Motor neuron (in vitro differentiated cells): ENCODE measurements at regions not wholly inside any gene's neighbourhood (a gene's known extent, or its start where the extent isn't known, plus 50 kb on each side); places are given as distances from the start of the nearest gene placed in this dataset.
A peak's percentile ranks its signal among the peaks of the same experiment; 100 is the strongest.
"Not testable (repeated sequence)": the region's sequence is repeated elsewhere in the genome, so short reads cannot be mapped to it uniquely, and the experiment has no call there.

Source experiments
- ATAC-seq, 8 experiments: fragments of 200-7000 bp; cut with Tn5 transposase; replicated peaks in 6 of 8; 2 replicates each; pipeline ENCODE4 v1.8.0; 2021; ENCODE audit warnings: mild to moderate bottlenecking in 8 of 8, moderate library complexity in 8 of 8
- H3K27ac ChIP-seq, 2 donors: fragments of 250-450 bp; sonication (Bioruptor Pico); 2 replicates each; pipeline ENCODE4 v1.9.0; 2021; ENCODE audit warnings: antibody characterized with exemption in 2 of 2, mild to moderate bottlenecking in 2 of 2, moderate library complexity in 1 of 2
- H3K4me1 ChIP-seq, 2 donors: fragments of 250-450 bp; sonication (Bioruptor Pico); replicated peaks in 1 of 2; 2 replicates each; pipeline ENCODE4 v1.6.1; 2021; ENCODE audit warnings: antibody characterized with exemption in 2 of 2, mild to moderate bottlenecking in 2 of 2, moderate library complexity in 1 of 2
- H3K4me3 ChIP-seq, 5 donors: fragments of 250-450 bp; sonication (Bioruptor Pico); 2 replicates each; pipeline ENCODE4 v1.9.0; 2021; ENCODE audit warnings: antibody characterized with exemption in 5 of 5, mild to moderate bottlenecking in 5 of 5, moderate library complexity in 4 of 5
- WGBS, 10 experiments: fragments of 450-650 bp; shearing (Covaris generic); methylation state at CpG; one replicate each; pipeline ENCODE4 v1.0.0; 2022; 5-methylcytosine and 5-hydroxymethylcytosine counted together
- in situ Hi-C, 9 experiments: fragments of 400-800 bp; cut with MboI; loops; one replicate each; pipeline ENCODE4 v1.15.0; 2021; ENCODE audit warnings: low sequenced_read_pairs in 9 of 9, low pct_unique_long_range_greater_than_20kb in 2 of 9; ENCODE audit not compliant: unreplicated experiment in 9 of 9

GRCh38 chr6:166704171-166704570 is 77.1 kb upstream of the RPS6KA2 start:
- peak in 1 of 8 experiments; percentile 7 for ATAC-seq
- no peak overlapping the region for H3K4me3 ChIP-seq
- H3K27ac ChIP-seq: no peak overlapping the region
- WGBS, 10 experiments: 16 to 100% (median 82%) methylated on average over 1 to 5 of the region's 7 CpGs; no CpG with 5 or more reads in 4 of the 10 experiments
- H3K4me1 ChIP-seq: peaks cover 4 to 17% of the 10 kb centered on the region in 2 donors
- in situ Hi-C loops: no loop called here

- ATAC-seq: peak in 3 of 8 experiments; percentile 11 to 34 (median 18)
- Histone ChIP-seq H3K4me1 (peaks cover 6 to 17% of the 10 kb centered on the region in 2 donors), H3K4me3 (no peak overlapping the region), H3K27ac (no peak overlapping the region)
- WGBS, 10 experiments: 7 to 78% (median 65%) methylated on average over 3 to 8 of the region's 8 CpGs
- in situ Hi-C loops: no loop called here
These were observed 76.2 kb upstream of the RPS6KA2 start for GRCh38 chr6:166703149-166703710.

- peaks cover 6 to 17% of the 10 kb centered on the region in 2 donors for H3K4me1 ChIP-seq
- H3K27ac ChIP-seq, H3K4me3 ChIP-seq, in situ Hi-C loops: not testable (repeated sequence)
- WGBS, 10 experiments: 20 to 100% (median 80%) methylated on average over 1 to 5 of the region's 8 CpGs; no CpG with 5 or more reads in 2 of the 10 experiments
- ATAC-seq: peak in 1 of 8 experiments; percentile 88
These were observed 74.4 kb upstream of the RPS6KA2 start for GRCh38 chr6:166701424-166701823.

GRCh38 chr6:166700871-166701270 is 73.8 kb upstream of the RPS6KA2 start:
- ATAC-seq: not testable (repeated sequence)
- 17 to 75% (median 40%) methylated on average over 1 to 2 of the region's 3 CpGs; no CpG with 5 or more reads in 4 of the 10 experiments for WGBS, 10 experiments

GRCh38 chr6:166697113-166697512 is 70.1 kb upstream of the RPS6KA2 start:
- Histone ChIP-seq H3K27ac (no peak overlapping the region), H3K4me1 (peaks cover 0 to 6% of the 10 kb centered on the region in 2 donors), H3K4me3 (no peak overlapping the region)
- no peak for ATAC-seq
- 39 to 100% (median 79%) methylated on average over 1 to 4 of the region's 4 CpGs; no CpG with 5 or more reads in 1 of the 10 experiments for WGBS, 10 experiments
- in situ Hi-C loops: no loop called here

More at GRCh38 chr6:166700871-166701270, 73.8 kb upstream of the RPS6KA2 start:
- H3K27ac ChIP-seq, in situ Hi-C loops, H3K4me3 ChIP-seq: not testable (repeated sequence)
- peaks cover 6 to 17% of the 10 kb centered on the region in 2 donors for H3K4me1 ChIP-seq

- 45 to 100% (median 83%) methylated on average over 1 to 7 of the region's 7 CpGs; no CpG with 5 or more reads in 1 of the 10 experiments for WGBS, 10 experiments
- H3K27ac ChIP-seq: no peak overlapping the region
- no peak overlapping the region for H3K4me3 ChIP-seq
- in situ Hi-C loops: no loop called here
- ATAC-seq: no peak
- H3K4me1 ChIP-seq: no peaks in the 10 kb centered on the region
These were observed 66.8 kb upstream of the RPS6KA2 start for GRCh38 chr6:166693880-166694279.

GRCh38 chr6:166692723-166693302 is 65.8 kb upstream of the RPS6KA2 start:
- WGBS, 10 experiments: 59 to 100% (median 90%) methylated on average over 1 to 7 of the region's 12 CpGs

GRCh38 chr6:166691746-166692145 is 64.7 kb upstream of the RPS6KA2 start:
- no peak overlapping the region for H3K27ac ChIP-seq
- in situ Hi-C loops: no loop called here
- no peak for ATAC-seq
- H3K4me1 ChIP-seq: peaks cover 13 to 15% of the 10 kb centered on the region in 2 donors
- 43 to 90% (median 68%) methylated on average over 2 to 7 of the region's 7 CpGs; no CpG with 5 or more reads in 1 of the 10 experiments for WGBS, 10 experiments
- no peak overlapping the region for H3K4me3 ChIP-seq

More at GRCh38 chr6:166692723-166693302, 65.8 kb upstream of the RPS6KA2 start:
- no peak for ATAC-seq
- Histone ChIP-seq H3K4me1 (peaks cover 5% of the 10 kb centered on the region in 2 donors), H3K27ac (no peak overlapping the region), H3K4me3 (no peak overlapping the region)
- in situ Hi-C loops: no loop called here

GRCh38 chr6:166691199-166691598 is 64.1 kb upstream of the RPS6KA2 start:
- ATAC-seq: peak in 3 of 8 experiments; percentile 8 to 37 (median 36)
- Histone ChIP-seq H3K27ac (no peak overlapping the region), H3K4me1 (peaks cover 13 to 15% of the 10 kb centered on the region in 2 donors), H3K4me3 (no peak overlapping the region)
- in situ Hi-C loops: no loop called here
- 23 to 100% (median 74%) methylated on average over 1 to 10 of the region's 10 CpGs; no CpG with 5 or more reads in 1 of the 10 experiments for WGBS, 10 experiments

- in situ Hi-C loops: no loop called here
- no peak overlapping the region for H3K4me3 ChIP-seq
- no peak overlapping the region for H3K27ac ChIP-seq
- 58 to 100% (median 83%) methylated on average over 1 to 4 of the region's 8 CpGs; no CpG with 5 or more reads in 5 of the 10 experiments for WGBS, 10 experiments
- peaks cover 13 to 15% of the 10 kb centered on the region in 2 donors for H3K4me1 ChIP-seq
- ATAC-seq: peak in 3 of 8 experiments; percentile 35 to 66 (median 52)
These were observed 62.6 kb upstream of the RPS6KA2 start for GRCh38 chr6:166689687-166690086.

GRCh38 chr6:166688901-166689300 is 61.9 kb upstream of the RPS6KA2 start:
- in situ Hi-C loops: no loop called here
- ATAC-seq: peak in 2 of 8 experiments; percentile 31 to 45
- WGBS, 10 experiments: 27 to 100% (median 91%) methylated on average over 1 to 6 of the region's 9 CpGs; no CpG with 5 or more reads in 5 of the 10 experiments

GRCh38 chr6:166687879-166688205 is 60.8 kb upstream of the RPS6KA2 start:
- H3K27ac ChIP-seq: peak overlapping the region in 1 of 2 donors; percentile 42
- peak in 5 of 8 experiments; percentile 79 to 97 (median 92) for ATAC-seq
- in situ Hi-C loops: no loop called here
- WGBS, 10 experiments: 14 to 86% methylated on average over 1 of the region's 6 CpGs; no CpG with 5 or more reads in 8 of the 10 experiments
- H3K4me1 ChIP-seq: peaks cover 13 to 15% of the 10 kb centered on the region in 2 donors
- H3K4me3 ChIP-seq: no peak overlapping the region

More at GRCh38 chr6:166688901-166689300, 61.9 kb upstream of the RPS6KA2 start:
- Histone ChIP-seq H3K4me1 (peaks cover 13 to 15% of the 10 kb centered on the region in 2 donors), H3K27ac (no peak overlapping the region), H3K4me3 (no peak overlapping the region)

GRCh38 chr6:166687070-166687878 is 60.2 kb upstream of the RPS6KA2 start:
- ATAC-seq: peak in 5 of 8 experiments; percentile 38 to 69 (median 49)
- in situ Hi-C loops: no loop called here
- no peak overlapping the region for H3K27ac ChIP-seq
- H3K4me3 ChIP-seq: no peak overlapping the region
- H3K4me1 ChIP-seq: peaks cover 13 to 15% of the 10 kb centered on the region in 2 donors
- WGBS, 10 experiments: 7 to 100% (median 68%) methylated on average over 1 to 10 of the region's 21 CpGs; no CpG with 5 or more reads in 2 of the 10 experiments
